Natural killer cell (primary cell): ENCODE measurements at regions not wholly inside any gene's neighbourhood (a gene's known extent, or its start where the extent isn't known, plus 50 kb on each side); places are given as distances from the start of the nearest gene placed in this dataset.

Source experiments
- ATAC-seq, 3 donors: fragments of 150-1000 bp in 2 of 3; fragments of 200-7000 bp in 1 of 3; cut with Tn5 transposase; 1 replicate in 1 of 3; 2 replicates in 2 of 3; pipeline ENCODE4 v1.10.0; 2021; ENCODE audit warnings: mild to moderate bottlenecking in 2 of 3, moderate library complexity in 2 of 3
- DNase-seq, 2 donors: peaks; one replicate each; pipeline versions ENCODE4 v3.0.0 to v3.0.0-alpha.2; 2013 to 2021; ENCODE audit warnings: mixed read lengths in 1 of 2
- H3K27ac ChIP-seq: one replicate; pipeline ENCODE4 v1.5.1; 2013; ENCODE audit warnings: mild to moderate bottlenecking, low read length
- H3K27me3 ChIP-seq: one replicate; pipeline ENCODE4 v1.6.1; 2013; ENCODE audit warnings: low read length; ENCODE audit not compliant: control insufficient read depth, insufficient read depth
- H3K36me3 ChIP-seq: one replicate; pipeline ENCODE4 v1.6.1; 2013; ENCODE audit warnings: low read length; ENCODE audit not compliant: control insufficient read depth, insufficient read depth
- H3K4me1 ChIP-seq: one replicate; pipeline ENCODE4 v1.6.1; 2013; ENCODE audit warnings: low read length; ENCODE audit not compliant: control insufficient read depth, insufficient read depth
- H3K4me3 ChIP-seq: one replicate; pipeline ENCODE4 v1.5.1; 2013; ENCODE audit warnings: low read length
- H3K9me3 ChIP-seq: one replicate; pipeline ENCODE4 v1.6.1; 2013; ENCODE audit warnings: low read length; ENCODE audit not compliant: control insufficient read depth, insufficient read depth
- H3K27ac Mint-ChIP-seq, 2 donors: one replicate each; pipeline ENCODE4 v1.8.0; 2022; ENCODE audit warnings: mild to moderate bottlenecking in 2 of 2, mixed read lengths in 2 of 2, moderate library complexity in 1 of 2
- H3K27me3 Mint-ChIP-seq, 2 donors: one replicate each; pipeline ENCODE4 v1.8.0; 2022; ENCODE audit warnings: low read depth in 2 of 2, mixed read lengths in 2 of 2
- H3K36me3 Mint-ChIP-seq: one replicate; pipeline ENCODE4 v1.8.0; 2022; ENCODE audit warnings: mixed read lengths
- H3K4me1 Mint-ChIP-seq, 2 donors: one replicate each; pipeline ENCODE4 v1.8.0; 2022; ENCODE audit warnings: mixed read lengths in 2 of 2
- H3K4me3 Mint-ChIP-seq: one replicate; pipeline ENCODE4 v1.8.0; 2022; ENCODE audit warnings: mild to moderate bottlenecking, moderate library complexity, mixed read lengths
- H3K9me3 Mint-ChIP-seq, 2 donors: one replicate each; pipeline ENCODE4 v1.8.0; 2022; ENCODE audit warnings: mixed read lengths in 2 of 2
- WGBS: methylation state at CpG from one replicate; pipeline ENCODE4 v1.1.7; 2013; ENCODE audit warnings: missing lambda C conversion rate; ENCODE audit not compliant: insufficient coverage; 5-methylcytosine and 5-hydroxymethylcytosine counted together
- intact Hi-C: fragments of 100-400 bp; cut with micrococcal nuclease; formaldehyde crosslinking; loops from one replicate; pipeline ENCODE4 v1.14.2; 2022
- TF ChIP-seq, protein P1 (sequence below): fragments of 200-600 bp; IDR thresholded peaks from one replicate; pipeline ENCODE4 v1.8.0; 2022; ENCODE audit warnings: antibody characterized with exemption

- Histone ChIP-seq H3K9me3 (no peaks in the 10 kb centered on the region), H3K4me1 (no peaks in the 10 kb centered on the region), H3K27ac (no peak overlapping the region), H3K4me3 (no peak overlapping the region), H3K27me3 (no peaks in the 10 kb centered on the region), H3K36me3 (no peaks in the 10 kb centered on the region)
- no peaks in the 10 kb centered on the region for H3K36me3 Mint-ChIP-seq
- no CpG with 5 or more reads among the region's 2 CpGs for WGBS
- H3K4me1 Mint-ChIP-seq = no peaks in the 10 kb centered on the region
- peaks cover 6 to 7% of the 10 kb centered on the region in 2 donors for H3K27me3 Mint-ChIP-seq
- no peaks in the 10 kb centered on the region for H3K9me3 Mint-ChIP-seq
- TF ChIP-seq, protein P1, sequence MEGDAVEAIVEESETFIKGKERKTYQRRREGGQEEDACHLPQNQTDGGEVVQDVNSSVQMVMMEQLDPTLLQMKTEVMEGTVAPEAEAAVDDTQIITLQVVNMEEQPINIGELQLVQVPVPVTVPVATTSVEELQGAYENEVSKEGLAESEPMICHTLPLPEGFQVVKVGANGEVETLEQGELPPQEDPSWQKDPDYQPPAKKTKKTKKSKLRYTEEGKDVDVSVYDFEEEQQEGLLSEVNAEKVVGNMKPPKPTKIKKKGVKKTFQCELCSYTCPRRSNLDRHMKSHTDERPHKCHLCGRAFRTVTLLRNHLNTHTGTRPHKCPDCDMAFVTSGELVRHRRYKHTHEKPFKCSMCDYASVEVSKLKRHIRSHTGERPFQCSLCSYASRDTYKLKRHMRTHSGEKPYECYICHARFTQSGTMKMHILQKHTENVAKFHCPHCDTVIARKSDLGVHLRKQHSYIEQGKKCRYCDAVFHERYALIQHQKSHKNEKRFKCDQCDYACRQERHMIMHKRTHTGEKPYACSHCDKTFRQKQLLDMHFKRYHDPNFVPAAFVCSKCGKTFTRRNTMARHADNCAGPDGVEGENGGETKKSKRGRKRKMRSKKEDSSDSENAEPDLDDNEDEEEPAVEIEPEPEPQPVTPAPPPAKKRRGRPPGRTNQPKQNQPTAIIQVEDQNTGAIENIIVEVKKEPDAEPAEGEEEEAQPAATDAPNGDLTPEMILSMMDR = no peak
- no peak overlapping the region for H3K4me3 Mint-ChIP-seq
- intact Hi-C loops = no loop called here
- DNase-seq (no peak), ATAC-seq (no peak)
- no peak overlapping the region for H3K27ac Mint-ChIP-seq
These were observed 666.2 kb downstream of the PTPRC start for GRCh38 chr1:199305053-199305452.

DNA sequence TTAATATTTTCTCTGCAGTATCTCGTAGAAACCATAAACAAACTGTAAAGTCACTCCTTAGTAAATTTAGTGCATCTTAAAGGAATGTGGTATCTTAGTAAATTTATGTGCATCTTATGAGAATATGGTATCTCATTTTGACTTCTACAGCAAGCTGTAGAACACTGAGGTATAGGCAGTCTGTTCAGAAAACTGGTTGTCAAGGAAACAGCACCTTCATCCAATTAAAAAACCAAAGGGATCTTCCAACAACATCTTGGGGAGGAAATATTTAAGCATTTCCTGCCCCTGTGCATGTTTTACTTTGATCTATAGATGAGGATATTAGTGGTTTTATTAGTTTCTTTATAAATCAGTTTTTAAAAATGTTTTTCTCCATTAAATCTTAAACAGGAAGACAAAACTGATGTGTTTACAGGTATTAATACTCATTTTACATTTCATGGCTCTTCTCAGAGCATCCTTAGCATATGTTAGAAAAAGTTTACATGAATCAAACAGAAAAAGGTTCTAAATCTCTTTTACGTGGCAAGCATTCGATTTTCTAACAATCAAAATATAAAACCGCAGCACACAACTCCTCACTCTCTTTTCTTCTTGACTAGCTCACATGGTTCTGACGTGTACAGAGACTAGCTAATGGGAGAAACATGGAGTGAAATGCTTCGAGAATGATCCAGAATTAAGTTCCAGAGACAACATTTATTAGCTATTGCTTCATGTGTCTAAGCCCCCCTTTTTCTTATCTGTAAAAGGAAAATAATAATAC lies 668.8 kb downstream of the PTPRC start:
- ATAC-seq (no peak), DNase-seq (no peak)
- Mint-ChIP-seq H3K27me3 (peaks cover 7 to 8% of the 10 kb centered on the region in 2 donors), H3K27ac (no peak overlapping the region), H3K36me3 (no peaks in the 10 kb centered on the region), H3K9me3 (no peaks in the 10 kb centered on the region), H3K4me1 (peaks cover 0 to 5% of the 10 kb centered on the region in 2 donors), H3K4me3 (no peak overlapping the region)
- Histone ChIP-seq H3K27me3 (no peaks in the 10 kb centered on the region), H3K4me3 (no peak overlapping the region), H3K9me3 (no peaks in the 10 kb centered on the region), H3K4me1 (no peaks in the 10 kb centered on the region), H3K36me3 (no peaks in the 10 kb centered on the region), H3K27ac (no peak overlapping the region)
- WGBS = 89% methylated on average over 5 of the region's 6 CpGs
- TF ChIP-seq, protein P1 = no peak
- intact Hi-C loops = no loop called here

DNA sequence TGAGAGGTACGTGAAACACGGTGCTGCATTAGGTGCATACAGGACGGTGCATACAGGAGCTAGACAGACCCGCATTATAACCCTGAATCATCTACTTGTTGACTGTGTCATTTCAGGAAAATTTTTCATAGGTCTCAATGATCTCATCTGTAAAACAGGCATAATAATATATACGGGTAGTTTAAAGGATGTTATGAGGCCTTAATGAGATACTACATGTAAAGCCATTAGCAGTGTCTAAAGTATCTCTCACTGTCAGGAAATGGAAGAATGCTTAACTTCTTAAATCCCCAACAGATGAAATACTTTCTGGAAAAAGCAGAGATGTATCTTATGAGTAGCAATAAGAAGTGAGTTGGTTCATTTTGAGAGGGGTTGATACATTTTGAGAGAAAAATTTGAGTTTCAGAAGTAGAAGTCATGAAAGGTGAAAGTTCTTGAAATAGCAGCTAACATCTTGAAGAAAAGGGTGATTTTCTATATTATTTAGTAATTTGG lies 669.6 kb downstream of the PTPRC start:
- H3K27me3 ChIP-seq = no peaks in the 10 kb centered on the region
- no peaks in the 10 kb centered on the region for H3K9me3 Mint-ChIP-seq
- no peaks in the 10 kb centered on the region for H3K36me3 Mint-ChIP-seq
- H3K4me1 Mint-ChIP-seq = peaks cover 0 to 5% of the 10 kb centered on the region in 2 donors
- ATAC-seq (no peak), DNase-seq (no peak)
- H3K4me3 Mint-ChIP-seq = no peak overlapping the region
- intact Hi-C loops = no loop called here
- no peaks in the 10 kb centered on the region for H3K36me3 ChIP-seq
- no peak overlapping the region for H3K4me3 ChIP-seq
- no peak overlapping the region for H3K27ac ChIP-seq
- H3K27ac Mint-ChIP-seq = no peak overlapping the region
- WGBS = 84% methylated on average over 4 of the region's 5 CpGs
- H3K27me3 Mint-ChIP-seq = peaks cover 10 to 13% of the 10 kb centered on the region in 2 donors
- H3K4me1 ChIP-seq = no peaks in the 10 kb centered on the region
- no peaks in the 10 kb centered on the region for H3K9me3 ChIP-seq
- TF ChIP-seq, protein P1 = no peak

- DNase-seq (no peak), ATAC-seq (no peak)
- Mint-ChIP-seq H3K4me1 (peaks cover 0 to 5% of the 10 kb centered on the region in 2 donors), H3K27ac (no peak overlapping the region), H3K9me3 (no peaks in the 10 kb centered on the region), H3K36me3 (no peaks in the 10 kb centered on the region), H3K4me3 (no peak overlapping the region), H3K27me3 (peaks cover 8 to 13% of the 10 kb centered on the region in 2 donors)
- WGBS = 89% methylated on average over 2 of the region's 2 CpGs
- no peaks in the 10 kb centered on the region for H3K27me3 ChIP-seq
- intact Hi-C loops = no loop called here
- H3K4me1 ChIP-seq = no peaks in the 10 kb centered on the region
- TF ChIP-seq, protein P1 = no peak
- H3K36me3 ChIP-seq = no peaks in the 10 kb centered on the region
- H3K27ac ChIP-seq = no peak overlapping the region
- H3K4me3 ChIP-seq = no peak overlapping the region
- H3K9me3 ChIP-seq = no peaks in the 10 kb centered on the region
These were observed 671.9 kb downstream of the PTPRC start for GRCh38 chr1:199310708-199311107.
